GM21526 (cell line): ENCODE measurements at regions not wholly inside any gene's neighbourhood (a gene's known extent, or its start where the extent isn't known, plus 50 kb on each side); places are given as distances from the start of the nearest gene placed in this dataset.
"Not testable (repeated sequence)": the region's sequence is repeated elsewhere in the genome, so short reads cannot be mapped to it uniquely, and the experiment has no call there.

Source experiments
- ATAC-seq: cut with Tn5 transposase; IDR thresholded peaks from one replicate; pipeline ENCODE4 v1.9.1; 2021; ENCODE audit warnings: moderate library complexity; ENCODE audit not compliant: unreplicated experiment, low FRiP score

DNA sequence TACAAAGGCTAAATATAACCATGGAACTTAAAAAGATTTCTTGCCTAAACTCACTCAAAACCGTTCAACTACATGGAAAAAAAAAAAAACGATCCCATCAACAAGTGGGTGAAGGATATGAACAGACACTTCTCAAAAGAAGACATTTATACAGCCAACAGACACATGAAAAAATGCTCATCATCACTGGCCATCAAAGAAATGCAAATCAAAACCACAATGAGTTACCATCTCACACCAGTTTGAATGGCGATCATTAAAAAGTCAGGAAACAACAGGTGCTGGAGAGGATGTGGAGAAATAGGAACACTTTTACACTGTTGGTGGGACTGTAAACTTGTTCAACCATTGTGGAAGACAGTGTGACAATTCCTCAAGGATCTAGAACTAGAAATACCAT is 151.2 kb upstream of the SMIM30 start:
- ATAC-seq: not testable (repeated sequence)

DNA sequence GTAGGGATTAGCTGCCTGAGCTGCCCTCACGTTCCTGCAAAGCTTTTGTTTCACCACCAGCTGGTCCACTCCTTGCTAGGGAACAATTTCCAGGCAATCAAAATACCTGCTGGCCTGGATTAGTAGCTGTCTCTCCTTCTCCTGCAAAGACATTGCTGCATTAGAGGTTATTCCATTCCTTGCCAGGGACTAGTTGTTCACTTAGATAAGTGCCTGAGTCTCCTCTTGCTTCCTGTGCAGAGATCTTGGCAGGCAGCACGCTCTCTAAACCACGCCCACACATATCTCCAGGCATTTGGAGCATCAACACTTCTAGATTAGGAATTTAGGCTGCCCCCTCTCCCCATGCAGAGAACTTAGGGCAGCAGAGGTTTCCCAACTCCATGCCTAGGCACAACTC is 150.4 kb upstream of the SMIM30 start:
- no peak for ATAC-seq

DNA sequence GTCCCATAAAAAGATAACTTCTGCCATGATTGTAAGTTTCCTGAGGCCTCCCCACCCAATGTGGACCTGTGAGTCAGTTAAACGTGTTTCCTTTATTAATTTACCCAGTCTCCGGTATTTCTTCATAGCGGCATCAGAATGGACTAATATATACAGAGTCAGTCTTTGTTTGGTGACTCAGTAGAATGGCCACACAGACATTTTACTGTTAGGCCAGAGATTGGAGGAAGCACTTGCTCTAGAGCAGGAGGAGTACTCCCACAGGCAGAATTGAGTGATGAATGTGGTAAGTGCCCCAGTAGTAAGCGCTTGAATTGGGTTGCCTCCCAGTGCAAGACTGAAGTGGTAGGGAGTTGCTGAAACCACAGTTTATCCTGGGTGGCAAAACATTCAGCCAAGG is 149.5 kb upstream of the SMIM30 start:
- ATAC-seq: no peak

DNA sequence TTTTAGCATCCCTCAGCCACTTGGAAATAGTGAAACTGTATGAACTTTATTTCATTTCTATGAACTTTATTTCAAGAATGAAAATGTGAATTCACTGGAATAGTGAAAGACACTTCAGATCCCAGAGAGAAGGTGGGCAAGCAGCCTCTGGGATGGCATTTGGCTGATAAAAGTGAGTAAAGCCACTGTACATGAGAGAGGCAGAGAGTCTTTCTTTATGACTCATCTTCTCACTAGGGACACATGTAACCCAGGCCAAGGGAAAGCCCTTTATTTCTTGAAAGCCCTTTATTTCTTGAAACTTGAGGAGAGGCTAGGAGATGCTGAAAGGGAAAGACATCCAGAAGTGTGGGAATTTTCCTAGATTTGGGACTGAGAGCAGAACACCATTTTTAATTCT is 148.9 kb upstream of the SMIM30 start:
- ATAC-seq: no peak

DNA sequence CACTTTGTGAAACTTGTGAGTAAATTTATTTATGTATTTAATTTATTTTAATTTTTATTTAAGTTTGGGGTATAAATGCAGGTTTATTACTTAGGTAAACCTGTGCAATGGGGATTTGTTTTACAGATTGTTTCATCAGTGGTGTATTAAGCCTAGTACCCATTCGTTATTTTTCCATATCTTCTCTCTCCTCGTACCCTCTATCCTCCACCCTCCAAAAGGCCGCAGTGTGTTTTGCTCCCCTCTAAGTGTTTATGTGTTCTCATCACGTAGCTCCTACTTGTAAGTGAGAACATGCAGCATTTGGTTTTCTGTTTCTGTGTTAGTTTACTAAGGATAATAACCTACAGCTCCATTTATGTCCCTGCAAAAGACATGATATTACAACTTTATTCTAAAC is 145.4 kb upstream of the SMIM30 start:
- ATAC-seq: no peak

DNA sequence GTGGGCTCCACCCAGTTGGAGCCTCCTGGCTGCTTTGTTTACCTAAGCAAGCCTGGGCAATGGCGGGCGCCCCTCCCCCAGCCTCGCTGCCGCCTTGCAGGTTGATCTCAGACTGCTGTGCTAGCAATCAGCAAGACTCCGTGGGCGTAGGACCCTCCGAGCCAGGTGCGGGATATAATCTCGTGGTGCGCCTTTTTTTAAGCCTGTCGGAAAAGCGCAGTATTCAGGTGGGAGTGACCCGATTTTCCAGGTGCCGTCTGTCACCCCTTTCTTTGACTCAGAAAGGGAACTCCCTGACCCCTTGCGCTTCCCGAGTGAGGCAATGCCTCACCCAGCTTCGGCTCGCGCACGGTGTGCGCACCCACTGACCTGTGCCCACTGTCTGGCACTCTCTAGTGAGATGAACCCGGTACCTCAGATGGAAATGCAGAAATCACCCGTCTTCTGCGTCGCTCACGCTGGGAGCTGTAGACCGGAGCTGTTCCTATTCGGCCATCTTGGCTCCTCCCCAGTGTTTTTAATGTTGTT is 144.9 kb upstream of the SMIM30 start:
- ATAC-seq: not testable (repeated sequence)

DNA sequence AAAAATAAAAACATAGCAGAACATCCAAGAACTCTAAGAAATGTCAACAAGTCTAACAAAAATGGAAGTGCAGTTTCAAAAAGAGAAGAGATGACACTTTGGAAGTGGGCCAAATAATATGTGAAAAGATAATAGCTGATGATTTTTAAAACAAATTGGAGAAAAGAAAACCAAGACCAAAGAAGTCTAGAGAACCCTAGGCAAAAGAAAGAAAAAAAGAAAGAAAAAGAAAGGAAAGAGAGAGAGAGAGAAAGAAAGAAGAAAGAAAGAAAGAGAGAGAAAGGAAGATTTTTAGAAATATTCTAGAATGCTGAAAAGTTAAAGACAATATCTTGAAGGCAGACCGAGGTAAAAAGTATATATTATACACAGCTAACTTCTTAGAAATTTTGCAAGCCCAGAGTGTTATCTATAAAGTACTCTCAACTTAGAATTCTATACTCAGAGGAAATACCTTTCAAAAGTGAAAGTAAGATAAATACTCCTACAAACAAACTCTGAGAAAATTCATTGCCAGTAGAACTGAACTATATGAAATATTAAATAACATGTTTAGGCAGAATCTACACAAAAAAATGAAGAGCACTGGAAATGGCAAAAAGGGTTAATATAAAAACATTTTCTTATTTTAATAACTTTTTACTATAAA is 138.7 kb upstream of the SMIM30 start:
- ATAC-seq: no peak

DNA sequence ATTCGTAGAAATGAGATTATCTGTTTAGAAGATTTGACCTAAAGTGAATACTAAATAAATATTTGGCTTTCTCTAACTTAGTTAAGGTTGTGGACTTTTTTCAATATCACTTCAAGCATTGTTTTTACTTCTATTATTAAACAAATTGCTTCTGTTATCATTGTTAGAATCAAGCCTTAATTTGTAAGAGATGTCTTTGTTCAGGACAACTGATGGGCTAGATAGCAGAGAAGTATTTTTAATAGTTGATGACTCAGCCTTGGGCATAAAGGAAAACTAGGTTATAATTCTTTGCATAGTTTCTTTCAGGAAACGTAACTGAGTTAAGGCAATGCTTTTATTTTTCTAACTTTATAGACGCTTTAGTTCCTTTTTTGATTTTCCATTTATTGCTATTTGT is 128.8 kb upstream of the SMIM30 start:
- ATAC-seq: no peak

DNA sequence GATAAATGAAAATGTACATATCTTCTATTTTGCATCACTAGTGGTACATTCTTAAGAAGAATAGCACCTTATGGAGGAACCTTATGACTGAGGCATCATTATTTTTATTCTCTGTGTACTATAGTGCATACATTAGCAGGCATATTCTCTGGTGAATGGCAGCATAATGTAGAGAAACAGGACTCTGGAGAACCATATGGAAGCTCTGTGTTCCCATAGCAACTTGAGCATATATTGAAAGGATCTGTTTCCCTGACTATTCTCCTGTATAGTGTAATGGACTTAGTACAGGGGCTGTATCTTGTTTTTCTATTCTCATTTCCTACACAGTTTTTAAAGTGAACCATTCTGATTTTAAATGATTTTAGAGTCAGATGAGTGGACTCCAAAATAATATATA is 128.4 kb upstream of the SMIM30 start:
- no peak for ATAC-seq

DNA sequence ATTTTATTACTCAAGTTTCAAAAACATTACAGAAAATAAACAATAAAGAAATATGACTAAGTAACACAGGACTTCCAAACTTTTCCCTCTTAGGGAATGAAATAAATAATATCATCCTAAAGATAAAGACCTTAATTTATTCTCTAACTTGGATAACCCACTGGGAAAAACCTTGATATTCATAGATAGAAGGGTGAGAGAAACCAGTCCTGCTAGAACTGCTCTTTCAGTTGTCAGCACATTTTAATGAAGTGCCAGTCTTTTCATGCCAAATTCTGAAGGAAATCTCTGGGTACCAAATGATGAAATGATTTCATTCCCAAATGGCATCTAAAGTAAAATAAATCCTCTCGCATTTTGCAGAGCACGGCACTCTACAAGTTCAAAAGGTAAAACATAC is 114.5 kb upstream of the SMIM30 start:
- no peak for ATAC-seq

DNA sequence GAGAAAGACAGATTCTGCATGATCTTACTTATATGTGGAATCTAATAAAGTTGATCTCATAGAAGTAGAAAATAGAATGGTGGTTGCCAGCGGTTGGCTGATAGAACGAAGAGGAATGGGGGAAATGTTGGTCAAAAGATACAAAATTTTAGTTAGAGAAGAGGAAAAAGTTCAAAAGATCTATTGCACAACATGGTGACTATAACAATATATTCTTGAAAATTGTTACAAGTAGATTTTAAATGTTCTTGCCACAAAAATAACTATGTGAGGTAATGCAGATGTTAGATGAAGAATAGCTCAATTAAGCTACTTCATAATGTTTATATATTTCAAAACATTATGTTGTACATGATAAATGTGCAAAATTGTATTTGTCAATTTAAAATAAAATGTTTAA is 112.3 kb upstream of the SMIM30 start:
- no peak for ATAC-seq

DNA sequence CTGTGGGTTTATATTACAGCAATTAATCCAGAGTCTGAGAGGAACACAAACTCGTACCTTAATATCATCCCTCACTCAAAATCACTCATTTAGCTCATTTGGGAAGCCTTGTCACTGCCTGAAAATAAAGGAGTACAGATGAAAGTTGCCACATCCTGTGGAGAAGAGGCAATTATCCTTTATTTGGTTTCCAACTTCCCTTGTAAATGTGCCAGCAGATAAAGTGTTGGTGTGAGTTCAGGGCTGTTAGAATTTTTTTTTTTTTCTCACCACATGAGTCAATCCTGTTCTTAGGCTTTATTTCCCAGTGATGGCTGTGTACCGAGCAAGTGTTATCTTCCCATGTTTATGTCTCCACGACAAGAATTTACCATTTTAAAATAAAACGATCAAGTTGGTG is 99.0 kb upstream of the SMIM30 start:
- ATAC-seq: no peak

DNA sequence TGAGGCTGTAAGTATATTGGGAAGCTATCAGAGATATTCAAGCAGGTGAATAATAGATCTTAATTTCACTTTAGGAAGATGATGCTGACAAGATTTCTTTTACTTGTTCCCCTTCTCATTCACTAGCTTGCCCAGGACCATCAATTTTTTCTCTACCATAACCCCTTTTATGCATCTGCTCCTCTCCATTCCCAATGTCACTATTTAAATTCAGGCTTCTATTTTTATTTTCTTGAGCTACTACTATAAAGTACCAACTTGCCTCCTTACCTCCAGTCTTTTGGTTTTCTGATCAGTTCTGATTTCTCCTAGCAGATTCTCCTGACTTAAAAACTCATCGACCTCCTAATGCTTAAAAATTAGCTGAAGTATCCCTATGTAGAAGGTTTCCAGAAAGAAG is 97.7 kb upstream of the SMIM30 start:
- no peak for ATAC-seq

DNA sequence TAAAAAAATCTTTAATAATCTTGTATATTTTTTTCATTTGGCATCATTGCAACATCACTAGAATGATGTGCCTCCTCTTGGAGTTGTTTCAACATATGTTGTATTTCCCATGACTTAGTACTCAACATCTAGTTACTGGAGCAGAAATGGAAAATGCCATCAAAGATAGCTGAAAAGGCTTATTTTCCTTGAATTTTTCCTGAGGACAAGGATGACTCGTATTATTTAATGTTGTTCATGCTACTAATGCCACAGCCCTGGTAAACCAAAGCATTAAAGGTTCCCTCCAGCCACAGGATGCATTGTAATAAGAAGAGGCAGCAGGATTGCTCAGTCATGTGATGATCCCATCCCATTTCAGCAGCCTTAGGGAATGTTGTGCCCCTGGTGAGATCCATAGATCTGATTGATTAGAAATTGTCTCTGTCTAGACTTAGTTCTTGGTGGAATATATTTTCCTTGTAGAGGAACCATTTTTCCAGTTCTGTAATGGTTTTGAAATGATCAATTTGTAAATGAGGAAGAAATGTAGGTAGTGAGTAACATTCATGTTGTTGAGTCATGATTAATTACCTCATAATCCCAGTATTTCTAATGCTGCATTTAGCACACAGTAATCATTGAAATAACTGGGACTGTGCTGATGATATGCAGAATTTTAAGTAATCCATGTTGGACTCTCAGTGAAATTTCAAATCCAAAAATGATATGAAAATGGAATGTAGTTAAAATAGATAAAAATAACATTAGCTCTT is 91.3 kb upstream of the SMIM30 start:
- ATAC-seq: no peak

DNA sequence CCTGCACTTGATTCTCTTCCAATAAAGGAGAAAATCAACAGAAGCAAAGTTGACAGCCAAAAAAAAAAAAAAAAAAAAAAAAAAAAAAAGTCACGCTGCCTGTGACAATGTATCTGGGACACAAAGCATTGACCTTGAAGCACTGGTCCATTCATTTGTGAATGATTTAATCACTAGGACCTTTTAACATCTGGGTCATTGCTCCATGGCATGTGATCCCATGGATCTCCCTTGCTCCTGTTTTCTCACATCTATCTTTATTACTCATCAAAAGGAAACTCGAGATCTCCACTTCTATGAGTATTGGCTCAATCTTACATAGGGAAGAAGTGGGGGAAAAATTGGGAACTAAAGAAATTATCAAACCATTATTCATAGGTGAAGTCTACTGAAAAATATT is 89.6 kb upstream of the SMIM30 start:
- no peak for ATAC-seq

DNA sequence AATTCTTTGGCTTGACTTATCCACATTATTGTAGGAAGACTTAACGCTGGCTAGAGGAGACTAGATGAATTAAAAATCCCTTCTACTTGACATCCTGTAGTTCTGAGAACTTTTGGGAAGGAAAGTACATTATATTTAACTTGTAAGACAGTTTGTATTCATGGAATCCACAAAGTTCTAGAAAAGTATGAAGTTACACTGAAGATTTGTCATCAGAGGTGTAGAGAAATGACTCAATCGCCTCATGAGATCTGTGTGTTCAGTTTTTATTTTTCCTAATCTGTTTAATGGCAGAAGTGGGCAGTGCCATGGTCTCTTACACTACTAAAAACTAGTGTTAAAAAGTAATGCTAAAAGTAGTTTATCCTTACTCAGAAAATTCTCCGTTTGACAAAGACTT is 89.1 kb upstream of the SMIM30 start:
- ATAC-seq: no peak

DNA sequence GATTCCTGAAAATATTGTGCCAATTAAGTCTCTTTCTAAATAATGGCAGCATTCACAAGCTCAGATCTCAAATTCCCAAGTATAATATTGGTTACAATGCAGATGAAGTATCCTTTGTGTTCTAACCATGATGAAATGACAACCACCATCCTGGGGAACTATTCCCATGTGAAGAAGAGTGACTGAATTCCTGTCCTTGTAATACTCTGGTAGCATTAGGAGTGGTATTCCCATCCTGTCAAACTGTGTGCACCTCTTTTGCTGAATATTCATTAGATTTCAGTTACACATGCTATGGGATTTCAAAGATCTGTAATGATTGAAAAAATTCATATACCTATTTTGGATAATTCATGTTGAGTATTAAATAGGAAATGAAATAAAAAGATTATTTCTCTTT is 86.1 kb upstream of the SMIM30 start:
- ATAC-seq: no peak

DNA sequence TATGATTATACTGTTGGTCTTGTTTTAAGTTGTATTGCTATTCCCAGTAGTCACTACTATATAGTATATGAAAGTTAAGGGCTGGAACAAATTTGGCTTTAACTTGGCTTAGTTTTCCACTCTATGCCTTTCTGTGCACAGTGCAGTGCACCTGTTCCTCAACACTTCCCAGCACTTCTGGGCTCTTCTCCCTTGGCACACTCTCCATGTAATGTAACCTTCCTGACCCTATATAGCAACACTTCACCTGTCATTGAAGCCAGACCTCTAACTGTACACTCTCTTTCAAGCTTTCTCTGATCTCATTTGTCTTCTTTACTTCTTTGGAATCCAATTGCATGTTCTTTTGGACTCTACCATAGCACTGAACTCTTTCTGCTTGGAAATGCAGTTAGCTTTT is 83.9 kb upstream of the SMIM30 start:
- no peak for ATAC-seq

DNA sequence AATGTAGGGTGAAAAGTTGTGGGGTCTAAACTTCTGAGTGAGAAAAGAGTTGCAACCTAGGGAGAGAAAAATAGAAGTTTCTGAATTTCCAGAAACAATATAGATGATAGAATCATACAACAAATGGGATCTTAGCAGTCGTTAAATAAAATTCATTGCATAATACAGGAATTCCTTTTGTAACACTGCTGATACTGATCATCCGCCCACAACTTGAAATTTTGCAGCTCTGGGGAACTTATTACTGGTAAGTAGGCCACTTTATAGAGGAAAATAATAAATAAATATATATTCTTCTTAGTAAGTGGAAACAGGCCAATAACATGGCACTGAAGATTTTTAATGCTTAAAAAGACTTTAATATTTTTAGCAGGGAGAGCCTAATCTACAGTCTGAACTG is 81.9 kb upstream of the SMIM30 start:
- ATAC-seq: no peak

DNA sequence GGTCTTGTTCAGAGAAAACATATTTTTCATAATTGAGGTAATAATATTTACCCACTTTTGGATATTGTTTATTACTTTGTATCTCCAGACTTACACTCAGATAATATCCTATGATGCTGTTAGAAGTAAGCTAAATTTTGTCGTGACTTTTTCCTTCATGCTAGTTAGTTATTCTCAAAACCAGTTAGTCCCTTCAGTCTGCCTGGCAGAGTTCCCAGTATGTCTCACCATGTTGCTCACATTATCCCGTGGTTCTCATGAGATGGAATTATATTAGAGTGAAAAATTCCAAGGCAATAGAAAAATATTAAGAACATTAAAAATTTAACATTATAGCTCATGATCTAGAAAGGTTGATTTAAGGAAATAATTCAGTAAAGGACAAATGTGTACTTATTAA is 81.5 kb upstream of the SMIM30 start:
- no peak for ATAC-seq

DNA sequence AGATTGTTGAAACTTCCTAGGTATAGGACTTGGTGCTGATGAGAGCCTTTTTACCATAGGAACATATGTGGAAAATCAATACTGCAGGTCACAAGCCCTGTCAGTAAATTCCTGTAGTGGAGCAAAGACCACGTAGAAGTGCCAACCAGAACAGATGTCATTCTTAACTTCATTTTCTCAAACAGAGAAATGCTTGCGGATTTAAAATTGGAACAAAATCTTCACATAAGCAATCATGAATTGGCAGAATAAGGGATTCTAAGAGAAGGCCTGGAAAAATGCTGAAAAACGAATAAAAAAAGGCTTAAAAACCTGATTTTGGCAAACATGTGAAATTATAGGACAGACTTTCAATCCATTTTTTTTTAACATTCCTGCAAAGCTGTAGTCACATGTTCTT is 80.8 kb upstream of the SMIM30 start:
- ATAC-seq: no peak

DNA sequence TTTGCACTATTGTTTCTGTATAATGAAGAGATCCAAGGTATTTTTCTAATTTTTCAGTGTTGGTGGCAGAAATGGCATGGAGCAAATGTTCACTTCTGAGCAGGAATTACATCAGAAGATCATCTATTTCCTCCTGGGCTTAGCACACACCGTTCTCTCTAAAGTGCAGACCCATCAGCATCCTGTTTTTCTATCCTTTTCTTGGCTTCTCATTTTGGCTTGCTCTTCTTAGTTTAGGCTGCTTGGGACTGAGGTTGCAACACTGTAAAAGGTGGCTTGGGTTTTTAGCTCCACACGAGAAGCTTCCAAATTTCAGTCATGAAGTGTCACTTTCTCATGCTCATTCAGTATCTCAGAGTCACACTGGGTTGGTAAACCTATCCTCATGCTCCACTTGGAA is 79.9 kb upstream of the SMIM30 start:
- no peak for ATAC-seq
